ENCODE measurements at regions not wholly inside any gene's neighbourhood (a gene's known extent, or its start where the extent isn't known, plus 50 kb on each side); places are given as distances from the start of the nearest gene placed in this dataset.
"Not testable (repeated sequence)": the region's sequence is repeated elsewhere in the genome, so short reads cannot be mapped to it uniquely, and the experiment has no call there.

- no peak overlapping the region for H2AFZ ChIP-seq (ENCODE audit: low read depth, low read length)
- H3K9me3 ChIP-seq (ENCODE audit: insufficient read depth, low read depth, low read length), result no peaks in the 10 kb centered on the region
- TF ChIP-seq CTCF (IDR thresholded peaks at IDR 0.05; ENCODE audit: insufficient read depth, low read depth, low read length) (no peak), EZH2 (IDR thresholded peaks at IDR 0.05; ENCODE audit: insufficient read depth, low read length) (no peak)
- H3K4me3 ChIP-seq (ENCODE audit: insufficient read depth, low read depth, low read length), result no peak overlapping the region
- no peaks in the 10 kb centered on the region for H3K27me3 Mint-ChIP-seq (ENCODE audit: low read depth, unreplicated experiment)
- no peak for FAIRE-seq
- DNase-seq (ENCODE audit: low read depth), result no peak
- no peak overlapping the region for H3K27ac ChIP-seq (ENCODE audit: low read depth, low read length)
- no peaks in the 10 kb centered on the region for H4K20me1 ChIP-seq (ENCODE audit: insufficient read depth, low read length)
- no peak overlapping the region for H3K27ac Mint-ChIP-seq (ENCODE audit: unreplicated experiment)
- H3K9ac ChIP-seq (ENCODE audit: low read length), result no peak overlapping the region
- no peaks in the 10 kb centered on the region for H3K36me3 Mint-ChIP-seq (ENCODE audit: low read depth, unreplicated experiment)
- H3K27me3 ChIP-seq (ENCODE audit: insufficient read depth, low read length), result no peaks in the 10 kb centered on the region
- H3K36me3 ChIP-seq (ENCODE audit: insufficient read depth, low read length), result no peaks in the 10 kb centered on the region
- H3K4me1 ChIP-seq (ENCODE audit: insufficient read depth, low read length), result no peaks in the 10 kb centered on the region
- H3K79me2 ChIP-seq (ENCODE audit: insufficient read depth, low read length), result no peaks in the 10 kb centered on the region
- peaks cover 3% of the 10 kb centered on the region for H3K4me1 Mint-ChIP-seq (ENCODE audit: low read depth, unreplicated experiment)
- no peak overlapping the region for H3K4me2 ChIP-seq (ENCODE audit: low read length)
- H3K9me3 Mint-ChIP-seq (ENCODE audit: unreplicated experiment), result no peaks in the 10 kb centered on the region
- H3K4me3 Mint-ChIP-seq (ENCODE audit: unreplicated experiment), result no peak overlapping the region
Observed at GRCh38 chr2:192687015-192687414, 492.3 kb upstream of the TMEFF2 start.

- H3K27me3 Mint-ChIP-seq (ENCODE audit: low read depth, unreplicated experiment); H3K9me3 ChIP-seq (ENCODE audit: insufficient read depth, low read depth, low read length); H3K27ac Mint-ChIP-seq (ENCODE audit: unreplicated experiment); H3K27ac ChIP-seq (ENCODE audit: low read depth, low read length); H3K4me1 Mint-ChIP-seq (ENCODE audit: low read depth, unreplicated experiment); H3K27me3 ChIP-seq (ENCODE audit: insufficient read depth, low read length); H3K36me3 Mint-ChIP-seq (ENCODE audit: low read depth, unreplicated experiment); H3K4me2 ChIP-seq (ENCODE audit: low read length); DNase-seq (ENCODE audit: low read depth); H3K4me3 ChIP-seq (ENCODE audit: insufficient read depth, low read depth, low read length); H3K4me3 Mint-ChIP-seq (ENCODE audit: unreplicated experiment); H3K4me1 ChIP-seq (ENCODE audit: insufficient read depth, low read length); H3K9me3 Mint-ChIP-seq (ENCODE audit: unreplicated experiment); H4K20me1 ChIP-seq (ENCODE audit: insufficient read depth, low read length); H3K79me2 ChIP-seq (ENCODE audit: insufficient read depth, low read length); H2AFZ ChIP-seq (ENCODE audit: low read depth, low read length); H3K36me3 ChIP-seq (ENCODE audit: insufficient read depth, low read length); H3K9ac ChIP-seq (ENCODE audit: low read length): not testable (repeated sequence)
- FAIRE-seq, result peak; percentile 78
Observed at GRCh38 chr2:192682511-192682910, 487.8 kb upstream of the TMEFF2 start.

GRCh38 chr2:192675681-192676080 is 480.9 kb upstream of the TMEFF2 start:
- no peaks in the 10 kb centered on the region for H3K4me1 ChIP-seq (ENCODE audit: insufficient read depth, low read length)
- Mint-ChIP-seq H3K36me3 (ENCODE audit: low read depth, unreplicated experiment) (no peaks in the 10 kb centered on the region), H3K4me3 (ENCODE audit: unreplicated experiment) (no peak overlapping the region), H3K27me3 (ENCODE audit: low read depth, unreplicated experiment) (no peaks in the 10 kb centered on the region), H3K27ac (ENCODE audit: unreplicated experiment) (no peak overlapping the region), H3K4me1 (ENCODE audit: low read depth, unreplicated experiment) (no peaks in the 10 kb centered on the region), H3K9me3 (ENCODE audit: unreplicated experiment) (no peaks in the 10 kb centered on the region)
- no peaks in the 10 kb centered on the region for H3K79me2 ChIP-seq (ENCODE audit: insufficient read depth, low read length)
- no peak overlapping the region for H3K4me2 ChIP-seq (ENCODE audit: low read length)
- no peaks in the 10 kb centered on the region for H3K36me3 ChIP-seq (ENCODE audit: insufficient read depth, low read length)
- TF ChIP-seq EZH2 (IDR thresholded peaks at IDR 0.05; ENCODE audit: insufficient read depth, low read length), result no peak
- no peak overlapping the region for H2AFZ ChIP-seq (ENCODE audit: low read depth, low read length)
- no peak overlapping the region for H3K9ac ChIP-seq (ENCODE audit: low read length)
- H3K9me3 ChIP-seq (ENCODE audit: insufficient read depth, low read depth, low read length), result no peaks in the 10 kb centered on the region
- DNase-seq (ENCODE audit: low read depth) (no peak), FAIRE-seq (no peak)
- no peak overlapping the region for H3K27ac ChIP-seq (ENCODE audit: low read depth, low read length)
- no peaks in the 10 kb centered on the region for H4K20me1 ChIP-seq (ENCODE audit: insufficient read depth, low read length)
- no peaks in the 10 kb centered on the region for H3K27me3 ChIP-seq (ENCODE audit: insufficient read depth, low read length)
- H3K4me3 ChIP-seq (ENCODE audit: insufficient read depth, low read depth, low read length), result no peak overlapping the region
